ENCODE measurements at regions not wholly inside any gene's neighbourhood (a gene's known extent, or its start where the extent isn't known, plus 50 kb on each side); places are given as distances from the start of the nearest gene placed in this dataset.

DNA sequence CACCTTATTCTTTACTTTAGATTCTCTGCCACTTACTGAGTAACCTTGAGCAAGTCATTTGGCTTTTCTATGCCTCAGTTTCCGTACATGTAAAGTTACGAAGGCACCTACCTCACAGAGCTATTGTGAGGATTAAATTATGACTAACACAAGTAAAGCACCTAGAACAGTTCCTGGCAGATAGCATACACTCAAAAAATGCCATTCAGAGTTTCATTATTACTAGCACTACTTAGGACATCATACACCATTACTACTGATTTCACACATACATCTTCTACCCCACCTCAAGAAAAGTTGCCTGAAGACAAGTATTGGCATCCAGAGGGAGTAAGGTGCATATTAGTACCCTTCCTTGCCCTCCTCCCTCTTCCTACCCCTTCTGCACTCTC is 107.8 kb downstream of the OGFRL1 start:
- DNase-seq (no peak), ATAC-seq (no peak)

DNA sequence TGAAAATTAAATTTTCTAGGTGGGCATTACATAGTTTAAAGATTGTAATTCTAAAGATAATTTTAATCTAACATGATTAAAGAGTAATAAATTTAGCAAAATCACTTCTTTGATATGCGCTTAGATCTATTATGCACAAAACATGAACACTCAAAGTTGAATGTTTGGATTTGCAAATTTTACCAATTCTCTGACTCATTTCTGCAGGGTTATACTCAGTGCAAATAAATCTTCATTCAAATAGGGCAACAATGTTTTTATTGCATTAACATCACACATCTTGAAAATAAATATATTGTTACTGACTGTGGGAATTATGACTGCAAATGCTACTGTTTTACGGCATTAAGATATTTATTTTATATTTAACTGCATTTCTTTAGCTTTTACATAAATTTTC is 110.7 kb downstream of the OGFRL1 start:
- DNase-seq (no peak), ATAC-seq (no peak)

DNA sequence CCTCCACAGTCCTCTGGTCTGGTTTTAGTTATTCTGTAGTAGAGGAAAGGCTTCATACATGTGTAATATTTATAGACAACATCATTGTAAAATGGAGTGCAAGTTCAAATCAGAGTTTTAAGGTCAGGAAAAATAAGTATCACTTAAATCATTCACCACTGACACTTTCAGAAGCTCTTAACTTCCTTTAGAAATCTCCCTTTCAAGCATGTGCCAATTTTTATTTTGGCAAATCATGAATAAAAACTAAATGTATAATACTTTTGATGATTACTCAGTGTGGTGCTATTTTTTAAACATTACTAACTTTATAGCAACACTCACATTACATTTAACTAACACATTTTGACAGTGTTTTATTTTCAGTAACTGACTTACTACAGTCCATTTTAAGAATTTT is 112.2 kb downstream of the OGFRL1 start:
- DNase-seq (no peak), ATAC-seq (no peak)

DNA sequence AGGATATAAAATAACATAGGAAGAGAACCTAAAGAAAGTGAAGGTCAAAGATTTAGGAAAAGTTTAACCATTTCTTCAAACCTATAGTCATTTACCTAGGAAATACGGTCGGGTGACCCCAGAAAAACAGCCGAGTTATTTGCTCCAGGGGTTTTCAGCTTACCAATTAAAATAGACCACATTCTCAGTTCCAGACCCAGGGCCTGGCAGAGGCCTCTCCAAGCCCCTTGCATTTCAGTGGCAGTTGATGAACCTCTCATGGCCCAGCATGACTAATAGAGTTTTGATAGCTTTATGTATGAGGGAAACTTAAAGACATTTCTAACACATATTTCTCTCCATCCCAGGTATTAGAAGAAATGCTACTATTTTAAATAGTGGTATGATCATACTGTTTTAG is 113.5 kb downstream of the OGFRL1 start:
- no peak for ATAC-seq
- DNase-seq = no peak

DNA sequence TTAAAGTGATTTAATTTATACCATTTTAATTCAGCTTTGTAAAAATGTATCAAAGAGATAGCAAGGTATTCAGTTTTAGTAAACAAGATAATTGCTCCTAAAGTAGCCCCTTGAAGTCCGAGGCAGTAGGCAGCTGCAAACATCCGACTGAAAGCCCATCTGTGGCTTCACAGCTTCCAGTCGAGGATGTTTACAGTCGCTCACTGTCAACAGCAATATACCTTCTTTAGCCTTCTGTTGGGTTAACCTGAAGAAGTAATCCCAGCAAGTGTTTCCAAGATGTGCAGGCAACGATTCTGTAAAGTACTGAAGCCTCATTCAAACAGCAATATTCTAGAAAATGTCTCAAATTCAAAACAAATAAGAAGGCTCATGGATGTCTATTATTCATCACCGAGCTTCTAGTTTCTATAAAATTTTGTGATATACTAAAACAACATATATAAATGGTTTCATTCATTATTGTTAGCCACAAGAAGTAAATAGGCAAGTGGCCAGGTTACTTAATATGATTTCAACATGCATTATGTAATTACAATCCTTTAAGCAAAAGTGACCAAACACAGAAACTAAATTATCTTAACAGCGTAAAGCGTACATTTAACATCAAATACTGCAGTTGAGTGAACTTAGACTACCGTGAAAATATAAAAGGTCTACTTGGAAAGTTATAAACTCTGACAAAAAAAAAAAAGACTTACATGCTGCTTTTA is 115.0 kb downstream of the OGFRL1 start:
- no peak for ATAC-seq
- no peak for DNase-seq

DNA sequence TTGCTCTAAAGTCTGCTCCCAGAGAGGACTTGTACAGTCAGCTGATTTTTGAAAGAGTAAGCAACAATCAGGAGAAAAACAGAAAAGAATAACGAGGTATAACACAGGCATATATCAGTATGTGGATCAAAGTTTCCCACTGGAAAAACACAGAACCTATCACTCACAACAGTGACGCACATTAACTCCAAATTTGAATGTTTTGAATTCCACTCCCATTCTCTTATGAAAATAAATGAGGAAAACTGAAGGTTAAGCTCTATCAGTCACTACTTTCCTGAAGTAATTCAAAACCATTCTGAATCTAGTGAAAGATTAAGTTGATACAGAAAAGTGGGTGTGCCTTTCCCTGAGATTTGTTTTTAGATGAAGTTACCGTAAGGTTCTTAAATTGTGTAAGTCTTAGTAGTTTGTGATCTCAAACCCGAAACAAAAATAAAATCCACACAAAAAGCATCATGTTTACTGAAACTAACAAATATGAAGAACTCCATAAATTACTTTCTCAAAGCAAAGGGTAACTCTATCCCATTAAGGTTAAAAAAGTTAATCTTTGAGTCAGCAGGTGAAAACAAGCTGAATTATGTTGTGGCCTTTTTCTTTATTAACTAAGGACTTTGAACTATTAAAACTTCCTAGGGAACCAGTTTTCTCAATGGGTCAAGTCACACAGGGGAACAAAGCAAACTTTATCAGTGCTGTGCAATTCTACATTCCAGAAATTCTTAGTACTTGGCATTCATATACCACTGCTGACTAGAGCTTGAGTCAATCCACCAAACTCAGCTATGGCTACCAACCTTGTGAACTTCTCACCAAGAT is 115.7 kb downstream of the OGFRL1 start:
- ATAC-seq (no peak), DNase-seq (no peak)

DNA sequence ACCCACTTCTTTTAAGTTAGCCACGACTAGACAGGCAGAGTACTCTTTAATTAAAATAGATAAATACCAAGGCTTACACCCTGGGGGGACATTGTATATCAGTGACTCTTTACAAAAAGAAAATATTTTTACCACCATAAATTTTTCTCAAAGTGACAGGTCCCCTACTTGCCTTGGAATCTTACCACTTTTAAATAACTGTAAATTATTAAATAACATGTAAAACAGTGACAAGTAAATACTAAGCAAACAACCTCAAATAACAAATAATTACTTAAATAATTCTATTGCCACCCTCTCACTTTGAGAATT is 116.3 kb downstream of the OGFRL1 start:
- no peak for DNase-seq
- no peak for ATAC-seq

DNA sequence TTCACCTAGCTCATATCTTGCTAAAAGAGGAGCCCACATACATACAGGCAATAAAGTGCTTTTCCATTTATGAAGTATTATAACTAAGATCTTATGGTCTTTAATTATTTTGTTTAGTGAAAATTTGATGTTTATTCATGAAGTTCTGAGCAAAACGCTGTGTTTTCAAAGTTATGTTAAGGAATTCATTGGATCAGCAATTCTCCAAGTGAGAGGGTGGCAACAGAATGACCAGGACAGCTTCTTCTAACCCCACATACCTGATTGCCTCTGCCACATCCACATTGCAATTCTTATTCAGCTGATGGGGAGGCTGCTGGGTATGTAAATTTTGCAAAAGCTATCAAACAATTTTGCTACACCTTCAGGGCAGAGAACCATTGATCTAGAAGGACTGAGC is 116.8 kb downstream of the OGFRL1 start:
- DNase-seq = no peak
- no peak for ATAC-seq

DNA sequence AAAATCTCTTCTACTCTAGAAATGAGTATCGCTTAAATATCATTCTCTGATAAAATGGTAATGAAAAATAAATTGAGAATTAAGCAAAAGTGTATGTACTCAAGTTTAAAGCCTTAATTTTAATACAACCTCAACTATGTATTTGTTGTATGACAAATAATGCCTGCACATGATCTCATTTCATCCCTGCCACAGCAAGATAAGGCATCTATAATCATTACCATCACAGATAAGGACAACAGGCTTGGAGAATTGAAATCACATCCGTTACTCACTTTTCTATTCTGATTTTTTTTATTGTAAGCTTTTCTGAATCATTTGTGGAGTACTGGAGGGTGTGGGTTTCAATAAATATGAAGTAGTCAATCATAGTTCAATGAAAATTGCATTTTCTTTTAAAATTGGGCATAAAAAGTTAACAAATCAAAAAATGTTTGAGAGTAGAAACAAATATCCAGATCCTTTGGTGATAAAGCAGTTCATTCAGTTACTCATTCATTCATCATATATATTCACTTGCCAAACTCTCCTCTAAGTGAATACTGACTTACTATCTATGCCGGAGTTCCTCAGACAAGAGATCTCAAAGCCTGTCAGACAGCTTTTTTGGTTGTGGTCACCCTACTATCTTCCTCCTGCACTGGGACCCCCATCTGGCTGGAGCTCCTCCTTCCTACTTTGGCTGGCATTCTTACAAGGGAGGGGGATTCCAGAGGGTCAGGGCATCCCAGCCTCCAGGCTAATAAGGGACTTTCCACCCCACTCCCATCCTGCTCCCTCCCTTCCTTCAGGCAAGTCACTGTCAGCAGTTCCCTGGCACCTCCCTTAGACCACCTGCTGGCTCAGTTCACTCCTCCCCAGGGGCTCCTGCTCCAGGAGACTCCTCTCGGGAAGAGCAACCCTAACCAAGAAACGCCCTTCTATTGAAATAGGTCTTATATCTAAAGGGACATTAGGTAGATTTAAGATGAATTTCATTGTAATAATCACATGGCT is 118.6 kb downstream of the OGFRL1 start:
- no peak for ATAC-seq
- no peak for DNase-seq

DNA sequence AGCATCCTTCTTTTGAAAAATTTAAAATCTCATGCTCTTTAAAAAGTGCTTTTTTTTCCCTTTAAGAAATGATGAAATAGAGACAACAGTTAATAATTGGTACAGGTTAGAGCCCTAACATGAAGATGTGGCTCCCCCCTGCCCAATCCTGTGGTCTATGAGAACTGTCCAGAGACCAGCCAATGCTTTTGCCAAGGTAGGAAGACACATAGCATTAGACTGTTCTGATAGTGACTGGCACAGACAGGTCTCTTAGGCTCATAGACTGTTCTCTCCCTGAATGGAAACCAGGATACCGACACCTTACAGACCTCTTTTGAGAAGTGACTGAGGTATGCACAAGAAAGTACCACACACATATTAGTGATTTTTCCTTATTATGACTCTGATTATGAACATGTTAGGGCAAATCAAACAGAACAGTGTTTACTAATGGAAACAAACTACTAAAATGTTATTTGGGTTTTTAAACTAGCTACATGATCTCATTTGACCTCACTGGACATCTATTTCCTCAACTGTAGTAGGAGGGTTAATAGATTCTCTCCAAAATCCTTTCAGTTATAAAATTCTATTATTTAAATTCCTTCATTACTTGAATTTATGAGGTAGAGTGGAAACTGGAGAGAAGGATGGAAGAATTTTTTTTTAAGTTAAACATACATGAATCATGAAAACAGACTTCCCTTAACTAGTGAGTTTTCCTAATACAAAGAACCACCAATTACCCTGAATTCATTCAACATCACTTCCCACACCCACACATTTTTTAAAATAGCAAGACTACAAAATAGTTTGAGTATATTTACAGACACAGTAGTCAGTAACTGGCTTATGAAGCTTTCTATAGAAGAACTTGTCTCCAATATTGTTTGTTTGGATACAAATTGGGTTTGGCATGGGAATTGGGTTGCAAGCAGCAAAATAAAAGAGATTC is 120.4 kb downstream of the OGFRL1 start:
- no peak for ATAC-seq
- DNase-seq = no peak

DNA sequence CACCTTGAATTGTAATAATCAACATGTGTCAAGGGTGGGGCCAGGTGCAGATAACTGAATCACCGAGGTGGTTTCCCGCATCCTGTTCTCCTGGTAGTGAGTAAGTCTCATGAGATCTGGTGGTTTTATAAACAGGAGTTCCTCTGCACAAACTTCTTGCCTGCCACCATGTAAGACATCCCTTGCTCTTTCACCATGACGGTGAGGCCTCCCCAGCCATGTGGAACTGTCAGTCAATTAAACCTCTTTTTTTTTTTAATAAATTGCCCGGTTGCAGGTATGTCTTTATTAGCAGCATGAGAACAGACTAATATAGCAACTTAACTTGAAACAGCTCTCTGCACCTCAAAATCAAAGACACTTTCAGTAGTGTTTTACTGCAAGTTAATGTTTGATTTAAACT is 121.6 kb downstream of the OGFRL1 start:
- ATAC-seq (no peak), DNase-seq (no peak)

DNA sequence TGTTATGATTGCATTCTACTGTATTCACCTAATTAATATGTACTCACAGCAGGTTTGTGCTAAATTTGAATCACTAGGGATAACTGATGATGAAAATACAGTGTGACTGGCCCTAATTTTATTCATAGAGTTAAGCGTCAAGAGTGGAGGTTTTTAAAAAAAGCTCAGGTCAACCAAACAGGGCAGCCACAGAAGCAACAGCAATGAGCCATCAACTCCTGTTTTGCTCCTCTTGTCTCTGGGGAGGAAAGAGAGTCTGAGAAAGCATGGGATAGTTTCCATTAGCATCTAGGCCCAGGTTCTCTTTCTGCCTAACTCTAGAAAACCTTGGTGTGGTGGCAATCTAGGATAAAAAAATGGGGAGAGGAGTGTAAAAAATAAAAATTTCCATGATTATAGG is 122.1 kb downstream of the OGFRL1 start:
- no peak for DNase-seq
- ATAC-seq = no peak

DNA sequence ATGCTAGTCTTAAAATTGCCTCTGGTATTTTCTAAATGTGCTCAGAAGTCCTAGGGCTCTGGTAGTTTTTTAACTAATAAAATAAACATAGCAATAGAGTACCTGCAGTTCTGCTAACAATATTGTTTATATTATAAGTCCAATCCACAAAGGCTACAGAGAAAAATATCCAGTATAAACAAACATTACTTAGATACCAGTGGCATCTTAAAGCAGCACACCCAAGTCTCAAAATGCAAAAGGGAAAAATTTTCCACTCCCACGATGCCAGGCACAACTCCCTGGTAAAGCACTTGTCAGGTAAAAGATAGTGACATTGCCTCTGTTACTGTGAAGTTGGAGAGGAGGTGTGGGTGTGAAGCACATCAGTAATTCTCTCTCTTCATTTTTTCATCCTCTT is 123.3 kb downstream of the OGFRL1 start:
- no peak for ATAC-seq
- DNase-seq = no peak

DNA sequence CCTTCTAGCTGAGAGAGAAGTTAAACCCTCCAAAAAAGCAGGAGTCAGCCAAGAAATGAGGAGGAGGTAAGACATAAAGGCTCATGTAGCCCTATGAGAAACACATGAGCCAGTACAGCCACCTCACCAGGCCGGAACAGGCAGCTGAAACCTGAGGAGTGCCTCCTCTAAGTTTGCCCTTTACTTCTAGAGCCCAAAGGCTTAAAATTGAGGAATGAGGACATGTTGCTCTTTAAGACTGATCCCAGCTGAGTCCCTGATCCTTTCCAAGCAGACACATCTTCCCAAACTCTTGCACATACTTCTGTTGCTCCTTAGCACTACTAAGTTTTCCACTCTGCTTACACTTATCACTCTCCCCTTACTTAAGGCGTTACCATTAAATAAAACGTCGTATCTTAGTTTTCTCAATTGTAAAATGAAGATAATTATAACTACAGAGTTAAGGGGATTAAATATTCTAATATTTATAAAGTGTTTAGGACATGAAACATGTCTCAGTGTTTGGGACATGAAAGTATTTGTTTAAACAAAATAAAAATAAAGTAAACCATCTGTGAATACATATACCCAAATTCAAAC is 124.0 kb downstream of the OGFRL1 start:
- ATAC-seq (no peak), DNase-seq (no peak)

DNA sequence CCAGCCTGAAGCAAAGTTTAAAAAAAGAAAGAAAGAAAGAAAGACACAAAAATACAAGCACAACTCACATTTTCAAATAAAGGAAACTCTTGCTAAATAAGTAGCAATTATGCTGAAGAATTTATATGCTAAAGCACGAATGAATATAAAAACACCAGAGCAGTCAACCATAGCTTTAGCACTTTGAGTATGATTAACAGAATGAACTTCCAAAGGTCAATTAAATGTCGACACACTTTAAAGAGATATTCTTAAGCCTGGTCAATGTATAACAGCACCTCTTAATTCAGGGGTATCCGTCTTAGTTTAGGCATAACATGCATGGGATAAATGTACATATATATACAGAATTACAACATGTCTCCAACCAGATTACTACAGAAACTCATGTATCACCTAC is 125.9 kb downstream of the OGFRL1 start:
- ATAC-seq = no peak
- no peak for DNase-seq

DNA sequence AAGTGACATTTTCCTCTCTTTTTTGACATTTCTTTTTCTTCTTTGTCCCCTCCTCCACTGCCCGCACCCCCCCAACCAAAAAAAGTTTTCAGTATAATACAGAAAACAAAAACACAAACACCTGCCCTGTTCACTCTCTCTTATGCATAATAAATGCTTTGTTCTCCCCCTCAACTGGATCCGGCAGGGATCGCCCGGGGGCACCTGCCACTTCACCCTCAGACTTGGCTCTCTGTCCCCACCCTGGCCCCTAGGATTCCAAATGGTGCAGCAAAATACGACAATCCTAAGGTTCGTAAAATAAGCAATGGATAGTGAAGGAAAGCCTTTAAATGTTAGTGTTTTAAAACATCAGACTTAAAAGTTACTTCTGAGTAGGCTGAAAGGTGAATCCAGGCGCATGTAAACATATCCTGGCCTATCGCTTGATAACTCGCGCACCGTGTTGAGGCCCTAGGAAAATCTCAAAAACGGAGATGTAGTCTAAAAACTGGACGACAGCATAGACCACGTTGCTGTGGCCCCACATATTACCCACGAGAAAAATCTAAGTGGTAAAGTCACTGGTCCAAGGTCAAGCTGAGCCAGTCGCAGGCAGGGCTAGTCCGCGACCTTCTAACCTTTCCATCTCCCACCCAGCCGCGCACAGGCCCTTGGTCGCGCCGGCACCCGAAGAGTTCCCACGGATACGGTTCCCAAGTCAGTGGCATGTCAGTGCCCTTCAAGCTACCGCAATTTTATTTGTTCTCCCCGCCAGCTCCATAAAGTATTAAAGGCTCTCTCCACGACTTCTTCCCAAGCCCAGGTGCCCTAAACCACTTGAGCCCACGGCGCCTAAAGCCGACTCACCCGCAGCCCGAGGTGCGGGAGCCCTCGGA is 130.8 kb downstream of the OGFRL1 start:
- no peak for ATAC-seq
- no peak for DNase-seq

DNA sequence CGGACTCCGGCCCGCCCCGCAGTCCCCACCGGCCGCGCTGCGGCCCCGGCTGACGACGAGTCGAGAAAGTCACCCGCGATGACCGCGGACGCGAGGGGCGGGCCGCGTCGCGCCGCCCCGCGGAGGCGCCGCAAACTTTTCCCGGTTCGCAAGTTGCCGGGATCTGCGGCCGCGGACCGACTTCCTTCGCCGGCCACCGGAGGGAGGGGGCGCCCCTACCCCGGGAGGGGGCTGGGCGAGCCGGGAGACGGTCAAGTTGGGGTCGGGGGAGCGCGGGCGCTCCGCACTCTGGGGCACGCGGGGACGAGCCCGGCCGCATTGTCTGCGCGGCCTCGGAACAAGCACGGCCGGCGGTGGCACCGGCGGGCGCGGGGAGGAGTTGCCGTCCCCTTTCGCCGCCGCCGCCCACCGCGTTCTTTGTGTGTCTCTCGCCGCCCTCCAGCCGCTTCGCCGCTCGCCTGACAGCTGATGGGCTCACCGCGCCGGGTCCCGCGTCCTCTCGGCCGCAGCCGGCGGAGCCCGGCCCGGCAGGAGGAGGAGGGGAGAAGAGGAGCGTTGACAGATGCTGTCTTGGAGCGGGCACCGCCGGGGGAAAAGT is 131.6 kb downstream of the OGFRL1 start:
- peak; percentile 5 for DNase-seq
- ATAC-seq = no peak

DNA sequence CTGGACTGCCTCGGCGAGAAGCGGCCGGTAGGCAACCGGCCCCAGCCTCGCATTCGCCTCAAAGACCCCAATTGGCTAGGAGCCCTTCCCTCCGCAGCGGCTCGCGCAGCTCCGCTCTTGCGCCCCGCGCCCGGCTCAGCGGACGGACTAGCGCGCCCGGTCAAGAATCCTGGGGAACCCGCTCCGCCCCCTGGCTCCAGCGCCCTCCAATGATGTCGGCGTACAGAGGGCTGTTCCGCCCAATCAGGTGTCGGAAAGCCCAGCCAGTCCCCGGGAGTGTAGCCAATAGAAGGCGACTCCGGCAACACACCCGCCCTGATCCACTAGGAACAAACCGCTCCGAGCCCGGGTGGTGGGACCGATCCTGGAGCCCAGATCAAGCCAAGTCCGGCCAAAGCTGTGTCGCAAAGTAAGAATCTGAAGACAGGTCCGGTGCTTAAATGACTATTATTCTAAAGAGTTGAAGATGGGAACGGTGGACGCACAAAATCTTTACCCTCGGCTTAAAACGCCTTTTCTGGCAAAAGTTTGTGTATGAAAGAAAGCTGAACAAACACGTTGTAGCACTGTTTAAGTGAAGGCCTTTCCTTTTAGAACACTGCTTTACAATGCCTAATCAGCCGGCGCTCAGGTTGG is 132.2 kb downstream of the OGFRL1 start:
- peak; percentile 20 for DNase-seq
- ATAC-seq = peak; percentile 65

DNA sequence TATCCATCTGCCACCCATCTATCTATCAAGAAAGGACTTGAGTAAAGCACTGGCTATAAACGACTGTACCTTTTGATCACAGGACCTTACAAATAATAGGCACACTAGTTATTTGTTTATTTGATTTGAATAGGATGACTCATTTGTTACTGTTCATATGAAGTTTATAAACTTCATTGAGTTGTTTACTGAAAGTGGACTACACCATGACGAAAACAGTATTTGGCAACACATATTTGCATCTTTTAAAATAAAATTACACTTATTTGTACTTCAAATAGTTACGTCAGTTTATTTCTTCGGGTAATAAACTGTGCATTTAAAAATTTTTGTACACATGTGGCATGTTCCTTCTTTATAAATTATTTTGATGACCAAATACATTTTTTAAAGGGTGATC is 133.0 kb downstream of the OGFRL1 start:
- no peak for ATAC-seq

More for the DNA sequence above, 133.0 kb downstream of the OGFRL1 start:
- DNase-seq = no peak
